HG02571 (cell line): ENCODE measurements at regions not wholly inside any gene's neighbourhood (a gene's known extent, or its start where the extent isn't known, plus 50 kb on each side); places are given as distances from the start of the nearest gene placed in this dataset.
"Not testable (repeated sequence)": the region's sequence is repeated elsewhere in the genome, so short reads cannot be mapped to it uniquely, and the experiment has no call there.

Experiments
- ATAC-seq: cut with Tn5 transposase; IDR thresholded peaks from one replicate; pipeline ENCODE4 v1.9.1; 2021; ENCODE audit warnings: mild to moderate bottlenecking, moderate library complexity; ENCODE audit not compliant: unreplicated experiment

GRCh38 chr6:56808871-56809359 is 146.0 kb upstream of the BEND6 start:
- no peak for ATAC-seq

- no peak for ATAC-seq
Measured at GRCh38 chr6:56807989-56808337, 146.9 kb upstream of the BEND6 start.

DNA sequence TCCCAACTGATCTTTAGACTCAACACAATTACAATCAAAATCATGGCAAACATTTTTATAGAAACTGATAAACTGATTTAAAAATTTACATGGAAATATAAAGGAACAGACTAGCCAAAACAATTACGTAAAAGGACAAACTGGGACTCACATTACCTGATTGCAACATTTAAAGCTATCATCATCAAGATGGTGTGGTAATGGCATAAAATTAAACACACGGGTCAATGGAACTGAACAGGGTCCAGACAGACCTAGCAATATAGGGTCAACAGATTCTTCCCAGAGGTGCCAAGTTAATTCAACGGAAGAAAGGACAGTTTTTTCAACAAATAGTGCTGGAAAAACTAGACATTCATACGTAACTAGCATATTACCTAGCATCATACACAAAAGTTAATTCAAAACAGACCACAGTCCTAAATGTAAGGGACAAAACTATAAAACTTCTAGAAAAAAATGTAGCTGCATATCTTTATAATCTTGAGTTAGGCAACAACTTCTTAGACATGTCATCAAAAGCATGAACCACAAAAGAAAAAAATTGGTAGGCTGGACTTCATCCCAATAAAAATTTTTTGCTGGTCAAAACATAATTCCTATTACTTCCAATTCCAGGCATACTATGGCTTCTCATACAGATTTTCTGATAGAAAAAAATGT is 147.4 kb upstream of the BEND6 start:
- no peak for ATAC-seq

DNA sequence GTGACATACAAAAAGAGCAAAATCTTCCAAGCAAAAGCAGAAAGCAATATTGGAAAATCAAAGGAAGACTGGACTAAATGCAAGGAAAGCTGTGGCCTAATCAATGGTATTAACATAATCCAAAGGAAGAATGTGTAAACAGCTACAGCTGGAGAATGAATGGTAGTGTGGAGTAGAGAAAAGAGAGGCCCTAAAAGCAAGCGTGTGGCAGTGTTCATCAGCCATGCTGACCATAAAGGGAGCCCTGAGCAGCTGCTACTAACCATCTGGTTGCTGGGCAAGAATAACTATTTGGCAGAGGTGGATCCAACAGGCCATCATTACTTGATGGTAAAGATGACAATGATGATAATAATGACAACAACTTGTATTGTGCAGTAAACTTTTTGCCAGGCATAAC is 148.5 kb upstream of the BEND6 start:
- ATAC-seq: no peak

- no peak for ATAC-seq
Measured at GRCh38 chr6:56804996-56805395, 149.9 kb upstream of the BEND6 start.

DNA sequence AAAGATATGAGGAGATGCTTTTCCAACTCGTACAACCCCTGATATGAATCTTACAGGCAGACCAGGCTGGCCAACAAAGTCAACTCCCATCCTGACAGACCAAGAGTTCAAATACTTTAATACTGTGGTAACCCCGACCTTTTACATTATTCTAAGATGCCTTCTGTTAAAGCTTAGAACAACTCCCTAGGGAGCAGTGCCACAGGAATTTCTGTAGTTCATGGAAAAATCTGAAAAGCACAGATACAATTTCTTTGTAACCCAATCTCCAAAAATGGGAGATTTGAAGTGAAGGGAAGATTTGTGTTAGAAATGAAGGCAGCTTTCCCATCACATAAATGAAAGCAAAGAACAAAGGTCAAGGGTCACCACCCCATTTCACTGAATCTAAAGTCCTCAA is 151.3 kb upstream of the BEND6 start:
- no peak for ATAC-seq

GRCh38 chr6:56802584-56802983 is 152.3 kb upstream of the BEND6 start:
- ATAC-seq: no peak

DNA sequence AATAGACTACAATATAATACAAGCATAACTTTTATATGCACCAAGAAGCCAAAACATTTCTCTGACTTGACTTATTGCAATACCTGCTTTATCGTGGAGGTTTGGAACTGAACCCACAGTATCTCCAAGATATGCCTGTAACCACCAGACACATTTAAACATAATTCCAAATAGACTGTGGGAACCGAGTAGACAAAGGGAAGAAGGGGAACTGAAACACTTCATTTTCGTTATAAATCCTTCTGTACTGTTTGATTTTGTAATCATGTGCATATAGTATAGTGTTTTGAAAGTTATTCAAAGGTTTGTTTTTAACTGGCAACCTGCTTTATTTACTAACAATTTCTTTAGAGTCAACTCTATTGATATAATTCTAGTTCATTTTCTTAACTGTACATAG is 154.9 kb upstream of the BEND6 start:
- ATAC-seq: no peak

- ATAC-seq: no peak
Measured at GRCh38 chr6:56798163-56798562, 155.5 kb upstream of the DST start.

DNA sequence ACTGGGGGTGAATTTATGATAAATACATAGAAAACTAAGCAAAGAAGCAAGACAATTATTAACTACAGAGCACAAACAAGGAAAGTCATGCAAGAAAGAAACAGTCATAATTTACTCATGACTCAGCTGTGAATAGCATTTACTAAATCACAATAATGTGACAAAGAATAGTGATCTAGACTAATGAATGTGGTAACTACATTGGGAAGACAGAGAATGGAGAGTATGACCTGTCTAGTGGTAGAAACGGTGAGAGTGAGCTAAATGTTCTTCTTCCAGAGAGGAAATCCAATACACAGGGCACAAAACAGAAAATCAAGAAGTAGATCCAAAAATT is 153.5 kb upstream of the DST start:
- ATAC-seq: no peak

DNA sequence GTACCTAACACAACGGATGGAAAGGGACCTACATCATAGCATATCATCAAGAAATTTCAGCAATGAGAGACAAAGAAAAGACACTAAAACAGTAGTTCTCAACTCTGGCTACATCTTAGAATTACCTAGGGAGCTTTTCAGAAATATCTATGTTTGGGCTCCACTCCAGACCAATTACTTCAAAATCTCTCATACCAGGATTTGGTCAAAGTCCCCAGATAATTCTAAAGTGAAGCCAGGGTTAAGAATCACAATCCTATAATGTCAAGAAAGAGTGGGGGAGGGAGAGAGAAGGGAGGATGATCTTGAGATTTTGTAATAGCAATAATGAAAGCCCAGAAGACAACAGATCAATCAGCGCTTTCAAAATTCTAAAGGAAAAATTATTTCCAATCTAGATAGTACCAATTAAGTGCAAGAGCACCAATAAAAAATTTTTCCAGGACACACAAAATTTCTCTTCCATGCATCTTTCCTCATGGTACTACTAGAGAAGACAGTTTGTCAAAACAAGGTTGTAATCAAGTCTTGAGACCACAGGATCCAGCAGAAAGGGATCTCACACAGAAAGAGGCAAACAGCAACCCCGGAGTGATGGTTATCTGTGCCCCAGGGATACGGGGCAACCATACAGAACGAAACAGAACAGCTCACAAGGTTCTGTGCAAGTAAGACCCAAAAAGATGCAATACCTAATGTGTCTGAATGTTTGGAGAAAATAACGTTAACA is 152.9 kb upstream of the DST start:
- no peak for ATAC-seq

DNA sequence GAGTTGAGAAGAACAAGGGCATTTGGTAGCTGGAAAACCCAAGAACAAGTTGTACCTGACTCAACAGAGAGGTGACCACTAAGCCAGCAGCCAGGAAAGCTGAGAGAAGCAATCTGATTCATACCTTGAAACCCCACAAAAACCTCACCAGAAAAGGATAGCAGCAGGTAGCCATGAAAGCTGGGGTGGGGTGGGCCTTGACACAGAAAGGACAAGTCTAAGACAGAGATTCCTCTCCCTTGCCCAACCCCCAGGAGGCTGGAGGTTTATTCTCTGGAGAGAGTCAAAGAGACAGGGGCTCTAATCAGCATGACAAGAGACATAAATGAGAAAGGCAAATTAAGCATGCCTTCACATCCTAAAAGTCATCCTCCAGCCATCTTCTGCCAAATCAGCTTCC is 151.7 kb upstream of the DST start:
- ATAC-seq: no peak

DNA sequence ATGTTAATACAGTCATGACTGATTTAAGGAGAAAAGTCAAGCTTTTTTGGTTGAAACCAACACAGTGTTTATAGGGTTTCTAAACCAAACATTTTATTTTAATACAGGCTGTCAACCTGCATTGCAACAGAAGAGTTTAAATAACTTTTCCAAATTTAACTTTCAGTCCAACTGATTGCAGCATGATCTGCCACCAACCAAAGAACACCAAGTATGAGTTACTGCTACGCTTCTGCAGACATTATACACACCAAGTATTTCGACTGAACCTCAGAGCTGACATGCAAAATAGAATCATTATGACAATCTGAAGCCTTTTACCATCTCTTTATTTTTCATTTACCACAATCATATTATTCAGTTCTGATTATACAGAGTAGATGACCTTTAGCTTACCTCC is 151.2 kb upstream of the DST start:
- ATAC-seq: no peak

- no peak for ATAC-seq
Measured at GRCh38 chr6:56790414-56790813, 147.7 kb upstream of the DST start.

DNA sequence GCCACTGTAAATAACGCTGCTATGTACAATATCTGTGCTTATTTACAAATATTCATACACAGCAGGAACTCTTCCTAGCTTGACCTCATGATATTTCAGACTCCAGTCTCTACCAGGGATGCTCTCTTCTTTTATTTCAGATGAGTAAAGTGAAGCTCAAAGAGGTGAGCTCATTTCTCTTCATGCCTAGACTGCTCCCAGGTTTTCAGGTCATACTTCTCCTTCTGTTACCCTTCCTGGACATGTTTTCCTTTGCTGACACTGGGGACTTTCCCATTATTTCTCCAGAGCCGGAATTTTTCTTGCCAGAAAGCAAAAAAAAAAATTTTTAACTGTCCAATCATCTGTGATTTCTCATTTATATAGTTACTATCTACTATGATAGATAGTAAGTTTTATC is 147.2 kb upstream of the DST start:
- ATAC-seq: no peak

GRCh38 chr6:56789342-56789741 is 146.7 kb upstream of the DST start:
- no peak for ATAC-seq

GRCh38 chr6:56787209-56787608 is 144.5 kb upstream of the DST start:
- no peak for ATAC-seq

- no peak for ATAC-seq
Measured at GRCh38 chr6:56786256-56786655, 143.6 kb upstream of the DST start.

- not testable (repeated sequence) for ATAC-seq
Measured at GRCh38 chr6:56785536-56785935, 142.8 kb upstream of the DST start.

GRCh38 chr6:56780109-56780508 is 137.4 kb upstream of the DST start:
- ATAC-seq: not testable (repeated sequence)

DNA sequence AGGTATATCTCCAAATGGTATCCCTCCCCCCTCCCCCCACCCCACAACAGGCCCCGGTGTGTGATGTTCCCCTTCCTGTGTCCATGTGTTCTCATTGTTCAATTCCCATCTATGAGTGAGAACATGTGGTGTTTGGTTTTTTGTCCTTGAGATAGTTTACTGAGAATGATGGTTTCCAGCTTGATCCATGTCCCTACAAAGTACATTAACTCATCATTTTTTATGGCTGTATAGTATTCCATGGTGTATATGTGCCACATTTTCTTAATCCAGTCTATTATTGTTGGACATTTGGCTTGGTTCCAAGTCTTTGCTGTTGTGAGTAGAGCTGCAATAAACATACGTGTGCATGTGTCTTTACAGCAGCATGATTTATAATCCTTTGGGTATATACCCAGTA is 135.8 kb upstream of the DST start:
- ATAC-seq: not testable (repeated sequence)

- no peak for ATAC-seq
Measured at GRCh38 chr6:56775498-56776166, 132.9 kb upstream of the DST start.
